ENCODE measurements at regions not wholly inside any gene's neighbourhood (a gene's known extent, or its start where the extent isn't known, plus 50 kb on each side); places are given as distances from the start of the nearest gene placed in this dataset.

DNA sequence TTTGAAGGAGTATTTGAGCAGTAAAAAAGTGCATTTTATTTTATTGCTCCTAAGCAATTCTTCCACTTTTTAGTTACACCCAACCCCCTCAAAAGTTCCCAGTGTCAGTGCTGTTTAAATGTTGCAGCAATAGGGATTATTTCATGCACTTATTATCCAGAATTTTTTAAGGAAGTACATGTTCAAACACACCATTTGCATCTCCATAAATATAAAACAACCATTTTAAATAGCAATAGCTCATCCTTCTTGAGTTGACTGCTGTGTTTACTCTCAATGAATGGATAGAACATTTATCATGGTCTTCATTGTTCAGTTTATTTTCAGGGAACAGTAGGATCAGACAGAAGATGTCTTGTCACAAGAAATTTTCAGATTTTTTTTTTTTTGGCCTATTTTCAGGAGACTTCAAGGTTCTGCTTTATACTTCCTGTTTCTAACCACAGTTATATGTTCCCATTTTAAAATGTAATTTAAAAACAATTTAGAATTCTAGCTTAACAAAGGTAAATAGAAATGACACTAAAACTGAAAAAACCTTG is 171.9 kb downstream of the TMA16 start:
- TF ChIP-seq CTCF (IDR thresholded peaks at IDR 0.05; ENCODE audit: low read depth, low read length) (no peak), MAX (IDR thresholded peaks at IDR 0.05; ENCODE audit: low read depth, low read length) (no peak)

Data from NB4 (cell line).